Hematopoietic multipotent progenitor cell treated with erythropoietin and hydrocortisone succinate and interleukin-3 and kit ligand, for 4 days (in vitro differentiated cells): ENCODE measurements at regions not wholly inside any gene's neighbourhood (a gene's known extent, or its start where the extent isn't known, plus 50 kb on each side); places are given as distances from the start of the nearest gene placed in this dataset.

Experiments
- DNase-seq: peaks from one replicate; pipeline ENCODE4 v3.0.0-alpha.2; 2015

DNA sequence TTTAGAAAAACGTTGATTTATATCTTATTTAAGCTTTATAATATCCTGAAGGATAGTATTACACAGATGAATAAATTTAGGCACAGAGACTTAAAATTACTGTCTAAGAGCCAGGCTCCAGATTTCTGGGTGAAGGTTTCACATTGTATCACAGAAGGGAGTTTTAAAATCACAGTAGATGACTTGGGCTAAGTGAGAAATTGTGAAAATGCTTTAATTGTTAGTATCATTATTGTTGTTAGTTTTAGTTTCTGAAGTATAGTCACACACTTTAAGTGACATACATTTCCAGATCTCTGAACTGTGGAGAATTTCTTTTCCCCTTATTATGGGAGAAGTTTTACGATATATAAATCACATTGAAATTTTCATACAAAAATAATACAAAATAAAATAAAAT is 83.5 kb downstream of the NDUFS5 start:
- DNase-seq, result no peak

GRCh38 chr1:39110325-39110851 is 84.2 kb downstream of the NDUFS5 start:
- DNase-seq, result no peak

GRCh38 chr1:39110882-39111281 is 84.7 kb downstream of the NDUFS5 start:
- no peak for DNase-seq

DNA sequence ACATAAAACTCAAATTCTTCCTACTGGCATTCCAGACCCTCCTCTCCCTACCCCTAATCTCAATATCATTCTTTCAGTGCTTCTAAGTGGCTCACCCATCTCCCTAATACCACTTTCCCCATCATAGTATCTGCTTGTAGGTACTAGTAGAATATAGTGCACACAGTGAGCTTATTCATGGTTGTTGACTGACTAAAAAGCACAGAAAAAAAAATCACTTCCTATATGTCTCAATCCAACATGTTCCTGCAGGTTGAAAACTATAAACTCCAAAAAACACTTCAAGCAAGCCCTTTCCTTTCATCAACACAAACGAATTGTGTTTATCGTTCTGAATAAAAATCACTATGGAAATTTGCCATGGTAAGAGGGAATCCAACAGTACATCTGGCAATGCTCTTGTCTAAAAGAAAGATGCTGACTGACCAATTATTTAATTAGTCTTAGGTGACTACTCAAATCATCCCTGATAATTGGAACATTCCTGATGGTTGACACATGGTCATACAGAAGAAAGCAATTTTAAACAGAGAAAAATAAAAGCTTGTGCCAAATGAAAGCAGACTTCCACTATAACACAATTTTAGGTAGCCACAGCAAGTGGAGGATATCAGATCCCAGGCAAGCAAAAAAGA is 87.1 kb downstream of the NDUFS5 start:
- DNase-seq, result no peak

DNA sequence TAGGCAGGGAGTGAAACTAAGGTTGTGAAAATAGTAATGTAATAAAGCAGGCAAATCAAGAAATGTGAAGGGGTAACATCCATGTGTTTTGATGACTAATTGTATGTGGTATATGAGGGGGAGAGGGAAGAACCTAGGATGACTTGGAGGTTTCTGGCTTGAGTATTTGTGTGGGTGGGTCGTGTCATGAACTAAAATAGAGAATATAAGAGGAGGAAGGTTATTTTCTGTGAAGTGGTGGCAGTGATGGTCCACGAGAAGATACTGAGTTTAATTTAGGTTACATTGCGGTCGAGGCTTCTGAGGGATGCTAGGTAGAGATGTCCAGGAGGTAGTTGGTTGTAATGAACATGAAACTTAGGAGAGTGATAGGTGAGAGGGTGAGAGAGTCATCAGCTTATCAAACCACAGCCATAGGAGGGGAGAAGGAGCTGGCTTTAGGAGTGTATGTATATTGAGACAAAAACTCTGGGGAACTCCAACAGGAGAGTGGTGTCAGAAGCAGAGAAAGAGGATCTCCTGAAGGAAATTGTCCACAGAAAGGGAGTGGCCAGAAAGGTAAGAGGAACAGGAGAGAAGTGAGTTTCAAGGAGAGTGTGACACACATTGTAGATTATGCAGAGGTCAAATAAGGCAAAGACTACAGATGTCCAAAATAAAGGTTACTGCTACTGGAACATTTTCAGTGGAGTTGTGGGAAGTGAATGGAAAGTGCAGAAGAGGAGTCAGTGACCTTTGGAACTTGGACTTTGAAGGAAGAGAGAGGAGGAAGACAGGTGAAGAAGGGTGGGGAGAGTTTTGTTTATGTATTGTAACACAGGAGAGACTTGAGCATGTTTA is 89.0 kb upstream of the MACF1 start:
- peak; percentile 36 for DNase-seq

DNA sequence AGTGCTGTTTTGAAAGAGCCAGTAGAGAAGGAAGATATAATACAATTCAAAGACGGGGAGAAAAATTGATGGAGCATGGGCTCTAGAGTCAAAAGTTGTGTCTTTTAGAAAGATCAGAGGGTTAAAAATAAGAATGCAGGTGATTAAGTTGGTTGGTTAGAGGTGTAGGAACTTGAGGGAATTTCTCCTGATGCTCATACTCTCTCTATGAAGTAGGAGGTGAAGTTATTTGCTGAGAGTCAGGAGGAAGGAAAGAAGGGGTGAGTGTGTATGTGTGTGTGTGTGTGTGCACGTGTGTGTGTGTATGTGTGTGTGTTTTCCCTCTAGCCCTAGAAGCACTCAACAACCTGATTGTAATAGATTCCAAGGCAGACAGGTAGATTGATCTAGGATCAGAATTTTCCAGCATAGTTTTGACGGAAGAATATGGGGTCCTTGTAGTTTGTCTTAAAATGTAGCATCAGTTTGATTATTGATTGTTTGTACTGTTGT is 88.3 kb upstream of the MACF1 start:
- DNase-seq, result no peak

- DNase-seq, result peak; percentile 44
These were observed 87.4 kb upstream of the MACF1 start for GRCh38 chr1:39116860-39117728.

DNA sequence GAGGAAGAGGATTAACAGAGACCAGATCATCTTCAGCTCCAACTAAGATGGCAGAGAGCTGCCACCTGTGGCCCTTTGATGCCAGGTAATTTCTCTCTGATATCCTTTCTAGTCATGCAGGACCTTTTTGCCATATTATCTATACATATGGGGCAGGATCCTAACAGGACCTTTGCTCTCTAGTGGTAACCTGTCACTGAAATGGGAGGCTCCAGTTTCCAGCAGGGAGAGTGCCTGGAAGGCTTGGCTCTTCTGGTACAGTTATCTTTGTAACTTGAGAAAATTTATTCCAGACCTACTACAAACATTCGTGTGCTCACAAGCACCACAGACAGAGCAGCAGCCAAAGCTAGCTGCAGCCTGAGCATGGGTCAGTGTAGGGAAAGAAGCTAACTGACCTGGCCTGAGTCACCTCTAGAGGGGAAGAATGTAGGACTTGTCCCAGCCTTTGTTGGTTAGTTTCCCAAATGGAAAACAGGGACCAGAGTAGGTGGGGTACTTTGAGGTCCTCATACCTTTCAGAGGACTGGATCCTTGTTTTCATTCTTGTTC is 86.5 kb upstream of the MACF1 start:
- no peak for DNase-seq

- no peak for DNase-seq
These were observed 82.4 kb upstream of the MACF1 start for GRCh38 chr1:39122056-39122455.

DNA sequence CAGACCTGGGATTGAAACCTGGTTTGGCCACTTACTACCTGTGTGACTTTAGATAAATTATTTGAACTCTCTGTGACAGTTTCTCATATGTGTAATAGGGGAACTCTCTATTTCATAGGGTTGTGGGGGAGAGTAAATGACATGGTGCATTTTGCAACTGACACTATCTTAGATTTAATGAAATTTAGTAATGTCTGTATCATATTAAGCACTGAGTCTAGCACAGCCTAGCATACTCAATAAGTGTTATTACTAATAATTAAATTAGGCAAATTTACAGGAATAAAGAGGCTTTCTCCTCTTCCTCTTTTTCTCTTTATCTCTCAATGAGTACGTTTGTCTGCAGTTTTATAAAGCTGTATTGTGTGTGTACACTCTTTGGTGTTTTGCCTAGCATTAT is 80.2 kb upstream of the MACF1 start:
- no peak for DNase-seq

DNA sequence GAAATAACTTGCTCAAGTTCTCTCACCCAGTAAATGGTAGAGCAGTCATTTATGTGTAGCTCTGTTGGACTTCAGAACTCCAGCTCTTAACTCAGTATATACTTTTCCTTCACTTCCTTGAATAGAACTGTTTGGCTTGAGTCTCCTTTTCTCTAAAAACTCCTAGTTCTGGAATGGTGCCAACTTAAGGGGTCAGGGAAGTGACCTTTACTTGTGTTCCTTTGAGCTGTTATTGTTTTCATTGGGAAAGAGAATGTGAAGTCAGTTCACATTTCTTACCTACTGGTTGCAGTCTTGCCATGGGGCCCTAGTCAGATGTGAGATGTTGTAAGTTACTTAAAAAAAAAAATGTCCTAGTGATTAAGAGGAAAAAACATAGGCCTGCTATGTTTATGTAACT is 77.0 kb upstream of the MACF1 start:
- DNase-seq, result no peak

DNA sequence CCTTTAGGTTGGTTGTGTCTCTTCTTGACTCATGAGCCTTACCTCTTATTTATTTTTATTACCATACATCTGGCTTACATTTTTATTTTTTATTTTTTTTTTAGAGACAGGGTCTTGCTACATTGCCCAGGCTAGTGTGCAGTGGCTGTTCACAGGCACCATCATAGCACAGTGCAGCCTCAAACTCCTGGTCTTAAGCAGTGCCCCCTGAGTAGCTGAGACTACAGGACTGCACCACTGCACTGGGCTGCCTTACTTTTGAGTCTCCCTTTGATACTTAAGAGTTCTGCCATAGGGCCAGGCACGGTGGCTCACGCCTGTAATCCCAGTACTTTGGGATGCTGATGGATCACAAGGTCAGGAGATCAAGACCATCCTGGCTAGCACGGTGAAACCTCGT is 76.4 kb upstream of the MACF1 start:
- no peak for DNase-seq

GRCh38 chr1:39128959-39129358 is 75.5 kb upstream of the MACF1 start:
- DNase-seq, result no peak

DNA sequence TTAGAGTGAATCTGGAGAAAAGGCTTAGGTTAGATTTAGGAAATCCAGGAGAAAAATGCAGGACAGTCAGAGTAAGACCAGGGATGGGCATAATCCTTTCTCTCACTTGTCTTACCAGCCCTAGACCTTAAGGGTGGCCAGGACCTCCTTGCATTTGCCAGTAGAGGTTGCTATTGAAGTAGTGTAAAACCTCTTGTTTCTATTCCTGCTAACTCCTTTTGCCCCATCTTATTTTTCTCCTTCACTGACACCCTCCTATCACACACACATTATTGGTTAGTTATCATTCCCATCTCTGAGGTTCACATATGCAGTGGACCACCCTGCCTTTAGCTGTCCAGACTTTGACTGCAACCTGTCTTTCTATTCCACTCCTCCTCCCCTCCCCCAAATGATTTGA is 75.0 kb upstream of the MACF1 start:
- DNase-seq, result peak; percentile 68

- DNase-seq, result no peak
These were observed 74.2 kb upstream of the MACF1 start for GRCh38 chr1:39130325-39130724.

- no peak for DNase-seq
These were observed 72.6 kb upstream of the MACF1 start for GRCh38 chr1:39131940-39132339.

GRCh38 chr1:39132505-39133339 is 71.8 kb upstream of the MACF1 start:
- no peak for DNase-seq

DNA sequence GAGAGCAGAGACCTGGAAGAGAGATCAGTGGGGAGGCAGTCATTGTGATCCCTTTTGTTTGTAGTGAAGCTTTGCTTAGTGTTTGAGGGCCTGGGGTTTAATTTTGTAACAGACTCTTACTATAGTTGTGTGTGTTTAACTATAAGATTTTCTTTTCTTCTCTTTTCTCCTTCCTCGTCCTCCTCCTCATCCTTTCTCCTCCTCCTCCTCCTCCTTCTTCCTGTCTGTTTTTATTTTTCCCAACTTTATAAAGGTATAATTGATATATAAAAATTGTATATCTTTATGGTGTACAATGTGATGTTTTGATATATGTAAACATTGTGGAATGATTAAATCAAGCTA is 71.2 kb upstream of the MACF1 start:
- DNase-seq, result no peak

DNA sequence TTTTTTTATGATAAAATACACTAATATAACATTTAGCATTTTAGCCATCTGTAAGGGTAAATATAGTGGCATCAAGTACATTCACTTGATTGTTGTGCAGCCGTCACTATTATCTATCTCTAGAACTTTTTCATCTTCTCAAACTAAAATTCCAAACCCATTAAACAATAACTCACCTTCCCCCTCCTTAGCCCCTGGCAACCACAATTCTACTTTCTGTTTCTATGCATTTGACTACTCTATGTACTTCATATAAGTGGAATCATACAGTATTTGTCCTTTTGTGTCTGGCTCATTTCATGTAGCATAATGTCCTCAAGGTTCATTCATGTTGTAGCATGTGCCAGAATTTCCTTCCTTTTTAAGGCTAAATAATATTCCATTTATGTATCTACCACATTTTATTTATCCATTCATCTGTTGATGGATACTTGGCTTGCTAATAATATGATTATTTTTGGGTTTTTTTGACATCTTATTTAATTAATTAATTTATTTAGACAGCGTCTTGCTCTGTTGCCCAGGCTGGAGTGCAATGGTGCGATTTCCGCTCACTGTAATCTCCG is 69.6 kb upstream of the MACF1 start:
- DNase-seq, result no peak

DNA sequence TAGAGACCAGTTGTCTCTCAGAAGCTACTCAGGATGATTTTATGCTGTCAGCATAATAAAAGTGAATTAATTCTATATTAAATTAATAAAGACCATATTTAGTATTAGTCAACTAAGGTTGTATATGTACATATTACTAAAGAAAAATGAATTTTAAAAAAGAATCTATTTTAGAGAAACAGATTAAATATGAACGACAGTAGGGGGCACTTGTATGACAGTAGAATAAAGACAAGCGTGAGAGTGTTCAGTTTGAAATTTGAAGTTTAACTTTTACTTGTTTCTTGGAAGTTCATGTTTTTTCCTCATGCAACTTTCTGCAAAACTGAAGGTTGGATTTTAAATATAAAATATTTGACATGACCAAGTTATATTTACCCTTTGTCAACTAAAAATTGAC is 67.9 kb upstream of the MACF1 start:
- DNase-seq, result peak; percentile 46

- DNase-seq, result no peak
These were observed 64.7 kb upstream of the MACF1 start for GRCh38 chr1:39139723-39140360.
